HepG2 (cell line): ENCODE measurements at regions not wholly inside any gene's neighbourhood (a gene's known extent, or its start where the extent isn't known, plus 50 kb on each side); places are given as distances from the start of the nearest gene placed in this dataset.

Source experiments
- ATAC-seq: fragments of 200-7000 bp; cut with Tn5 transposase; 3 replicates; pipeline ENCODE4 v1.9.1; 2020; ENCODE audit warnings: mild to moderate bottlenecking, moderate library complexity
- BruUV-seq: library from RNA; stranded (reverse); fragments of 400-500 nt; replicated peaks from 2 replicates; lab custom pipeline; 2021; lab: Mats Ljungman, UMichigan
- CTCF ChIA-PET: fragments of 300-600 bp; formaldehyde crosslinking; extraction: SDS; loops from one replicate; lab custom pipeline; 2021; ENCODE audit warnings: low total read pairs, inconsistent platforms, low intra/inter-chr PET ratio; lab: Yijun Ruan, JAX
- POLR2A ChIA-PET: fragments of 350-600 bp; sonication (Branson Sonifier 250); formaldehyde crosslinking; loops from one replicate; lab custom pipeline; 2020; ENCODE audit warnings: antibody characterized with exemption, inconsistent platforms; lab: Yijun Ruan, JAX
- DNase-seq: peaks from one replicate; pipeline ENCODE4 v3.0.0-alpha.2; 2015; ENCODE audit warnings: low spot score
- FAIRE-seq: peaks from 3 replicates; lab custom pipeline; 2011; peaks lifted over from hg19 to GRCh38; lab: Jason Lieb, UNC
- H2AFZ ChIP-seq: one replicate; pipeline ENCODE4 v1.6.1; 2011; ENCODE audit warnings: low read length, inconsistent platforms
- H3K27ac ChIP-seq: fragments of 300-600 bp; 3 replicates; pipeline ENCODE4 v1.8.0; 2011; ENCODE audit warnings: mixed run types, mild to moderate bottlenecking, mixed read lengths, low read length, inconsistent platforms; ENCODE audit not compliant: insufficient read depth; ENCODE audit errors: extremely low read length
- H3K27me3 ChIP-seq, 2 experiments: fragments of 200-600 bp in 1 of 2; 2 replicates in 1 of 2; 3 replicates in 1 of 2; pipeline versions ENCODE4 v1.6.0 to v1.8.0; 2011; ENCODE audit warnings: low read length in 2 of 2, mild to moderate bottlenecking in 2 of 2, moderate library complexity in 2 of 2, inconsistent platforms in 1 of 2; ENCODE audit not compliant: insufficient read depth in 2 of 2, control insufficient read depth in 1 of 2
- H3K36me3 ChIP-seq, 2 experiments: fragments of 200-600 bp in 1 of 2; replicated peaks in 1 of 2; 2 replicates in 1 of 2; 3 replicates in 1 of 2; pipeline versions ENCODE4 v1.5.1 to v1.8.0; 2011; ENCODE audit warnings: low read length in 2 of 2, inconsistent platforms in 1 of 2; ENCODE audit not compliant: insufficient read depth in 2 of 2, control insufficient read depth in 1 of 2
- H3K4me1 ChIP-seq: 2 replicates; pipeline ENCODE4 v1.5.1; 2012; ENCODE audit warnings: low read length, inconsistent platforms; ENCODE audit not compliant: insufficient read depth
- H3K4me2 ChIP-seq: 2 replicates; pipeline ENCODE4 v1.6.0; 2011; ENCODE audit warnings: low read depth, low read length, inconsistent platforms
- H3K4me3 ChIP-seq, 3 experiments: fragments of 200-600 bp in 1 of 3; sonication (generic), shearing (Covaris generic) in 1 of 3; replicated peaks in 1 of 3; 2 replicates each; pipeline ENCODE4 v1.5.1; 2011 to 2016; ENCODE audit warnings: low read length in 3 of 3, inconsistent platforms in 2 of 3, low read depth in 2 of 3, mild to moderate bottlenecking in 2 of 3, control low read depth in 1 of 3, mixed read lengths in 1 of 3; ENCODE audit not compliant: insufficient read depth in 1 of 3
- H3K79me2 ChIP-seq: one replicate; pipeline ENCODE4 v1.6.1; 2011; ENCODE audit warnings: low read length, inconsistent platforms; ENCODE audit not compliant: insufficient read depth
- H3K9ac ChIP-seq: 2 replicates; pipeline ENCODE4 v1.6.0; 2011; ENCODE audit warnings: mild to moderate bottlenecking, low read depth, low read length, inconsistent platforms; ENCODE audit not compliant: insufficient read depth
- H3K9me3 ChIP-seq: 2 replicates; pipeline ENCODE4 v1.5.1; 2012; ENCODE audit warnings: mild to moderate bottlenecking, low read length
- H4K20me1 ChIP-seq: 2 replicates; pipeline ENCODE4 v1.6.0; 2011; ENCODE audit warnings: inconsistent platforms, mild to moderate bottlenecking, low read length, moderate library complexity; ENCODE audit not compliant: insufficient read depth
- NPAS2 ChIP-seq: sonication (generic); formaldehyde crosslinking; IDR thresholded peaks from 2 replicates; pipeline ENCODE4 v1.8.0; 2022; ENCODE audit warnings: mild to moderate bottlenecking, missing genetic modification reagents, borderline replicate concordance
- PHF8 ChIP-seq: sonication (generic); formaldehyde crosslinking; IDR thresholded peaks from 2 replicates; pipeline ENCODE4 v1.5.0; 2020; ENCODE audit warnings: missing genetic modification reagents
- PRDM10 ChIP-seq: sonication (generic); formaldehyde crosslinking; IDR thresholded peaks from 2 replicates; pipeline ENCODE4 v1.4.0; 2020; ENCODE audit warnings: low read depth, missing genetic modification reagents
- RAD21 ChIP-seq: fragments of 450-650 bp; formaldehyde crosslinking; IDR thresholded peaks from 2 replicates; pipeline ENCODE4 v1.5.0; 2020; ENCODE audit warnings: mild to moderate bottlenecking
- RBM39 ChIP-seq: fragments of 200-400 bp; formaldehyde crosslinking; IDR thresholded peaks from one replicate; pipeline ENCODE4 v1.6.1; 2018; ENCODE audit warnings: antibody characterized with exemption, mild to moderate bottlenecking, low read depth, low read length; ENCODE audit not compliant: poor library complexity, severe bottlenecking
- RXRB ChIP-seq: IDR thresholded peaks from 2 replicates; pipeline ENCODE4 v1.6.1; 2016; ENCODE audit warnings: borderline replicate concordance, missing genetic modification reagents, missing compliant biosample characterization
- TBX2 ChIP-seq: sonication (generic); formaldehyde crosslinking; IDR thresholded peaks from 2 replicates; pipeline ENCODE4 v1.5.0; 2020; ENCODE audit warnings: missing genetic modification reagents, mild to moderate bottlenecking, borderline replicate concordance
- ZFP36 ChIP-seq: fragments of 150-350 bp; IDR thresholded peaks from 2 replicates; pipeline ENCODE4 v1.6.1; 2018; ENCODE audit warnings: borderline replicate concordance, low read length, low read depth; ENCODE audit not compliant: partially characterized antibody
- ZNF33B ChIP-seq: sonication (generic); formaldehyde crosslinking; IDR thresholded peaks from 2 replicates; pipeline ENCODE4 v1.5.1; 2020; ENCODE audit warnings: mild to moderate bottlenecking, missing genetic modification reagents
- ZNF503 ChIP-seq: sonication (generic); formaldehyde crosslinking; IDR thresholded peaks from 2 replicates; pipeline ENCODE4 v1.4.0; 2020; ENCODE audit warnings: missing genetic modification reagents
- ZNF576 ChIP-seq: sonication (generic); formaldehyde crosslinking; IDR thresholded peaks from 2 replicates; pipeline ENCODE4 v1.4.0; 2020; ENCODE audit warnings: mild to moderate bottlenecking, missing genetic modification reagents
- ZNF615 ChIP-seq: sonication (generic); formaldehyde crosslinking; IDR thresholded peaks from 2 replicates; pipeline ENCODE4 v1.5.0; 2020; ENCODE audit warnings: mild to moderate bottlenecking, missing genetic modification reagents, borderline replicate concordance
- WGBS: methylation state at CpG from one replicate; pipeline ENCODE4 v1.1.6; 2017; ENCODE audit warnings: low lambda C conversion rate; 5-methylcytosine and 5-hydroxymethylcytosine counted together
- in situ Hi-C: cut with HindIII; loops from 2 replicates; pipeline ENCODE4 v1.10.0; 2017; ENCODE audit warnings: low pct_unique_long_range_greater_than_20kb; ENCODE audit not compliant: extremely low pct_ligation_motif_present
- intact Hi-C: fragments of 100-400 bp; cut with micrococcal nuclease; formaldehyde crosslinking; loops from one replicate; pipeline ENCODE4 v1.10.0; 2022; ENCODE audit not compliant: unreplicated experiment
- TF ChIP-seq, protein P1 (sequence below): sonication (generic); formaldehyde crosslinking; IDR thresholded peaks from 2 replicates; pipeline ENCODE4 v1.4.0; 2020; ENCODE audit warnings: mild to moderate bottlenecking, missing genetic modification reagents
- TF ChIP-seq, protein P2 (sequence below): conservative IDR thresholded peaks from 2 replicates; pipeline ENCODE4 v1.6.1; 2018; ENCODE audit warnings: missing genetic modification reagents

- Histone ChIP-seq H3K27ac (no peak overlapping the region), H4K20me1 (no peaks in the 10 kb centered on the region), H3K36me3 (no peaks in the 10 kb centered on the region)
- TF ChIP-seq, protein P1, sequence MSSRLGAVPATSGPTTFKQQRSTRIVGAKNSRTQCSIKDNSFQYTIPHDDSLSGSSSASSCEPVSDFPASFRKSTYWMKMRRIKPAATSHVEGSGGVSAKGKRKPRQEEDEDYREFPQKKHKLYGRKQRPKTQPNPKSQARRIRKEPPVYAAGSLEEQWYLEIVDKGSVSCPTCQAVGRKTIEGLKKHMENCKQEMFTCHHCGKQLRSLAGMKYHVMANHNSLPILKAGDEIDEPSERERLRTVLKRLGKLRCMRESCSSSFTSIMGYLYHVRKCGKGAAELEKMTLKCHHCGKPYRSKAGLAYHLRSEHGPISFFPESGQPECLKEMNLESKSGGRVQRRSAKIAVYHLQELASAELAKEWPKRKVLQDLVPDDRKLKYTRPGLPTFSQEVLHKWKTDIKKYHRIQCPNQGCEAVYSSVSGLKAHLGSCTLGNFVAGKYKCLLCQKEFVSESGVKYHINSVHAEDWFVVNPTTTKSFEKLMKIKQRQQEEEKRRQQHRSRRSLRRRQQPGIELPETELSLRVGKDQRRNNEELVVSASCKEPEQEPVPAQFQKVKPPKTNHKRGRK (CRISPR knock-in tag): no peak
- TF ChIP-seq RXRB (CRISPR knock-in tag) (no peak), TBX2 (CRISPR knock-in tag) (no peak), ZNF576 (CRISPR knock-in tag) (no peak), PHF8 (no peak), RAD21 (CRISPR knock-in tag) (no peak), ZNF33B (CRISPR knock-in tag) (no peak), PRDM10 (CRISPR knock-in tag) (no peak), ZNF615 (no peak), ZNF503 (no peak), NPAS2 (no peak), ZFP36 (no peak), RBM39 (no peak)
- TF ChIP-seq, protein P2, sequence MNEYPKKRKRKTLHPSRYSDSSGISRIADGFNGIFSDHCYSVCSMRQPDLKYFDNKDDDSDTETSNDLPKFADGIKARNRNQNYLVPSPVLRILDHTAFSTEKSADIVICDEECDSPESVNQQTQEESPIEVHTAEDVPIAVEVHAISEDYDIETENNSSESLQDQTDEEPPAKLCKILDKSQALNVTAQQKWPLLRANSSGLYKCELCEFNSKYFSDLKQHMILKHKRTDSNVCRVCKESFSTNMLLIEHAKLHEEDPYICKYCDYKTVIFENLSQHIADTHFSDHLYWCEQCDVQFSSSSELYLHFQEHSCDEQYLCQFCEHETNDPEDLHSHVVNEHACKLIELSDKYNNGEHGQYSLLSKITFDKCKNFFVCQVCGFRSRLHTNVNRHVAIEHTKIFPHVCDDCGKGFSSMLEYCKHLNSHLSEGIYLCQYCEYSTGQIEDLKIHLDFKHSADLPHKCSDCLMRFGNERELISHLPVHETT (CRISPR knock-in tag): no peak
- TF ChIP-seq, all 625 proteins: peak for 0
- H3K9ac ChIP-seq: no peak overlapping the region
- H2AFZ ChIP-seq: no peak overlapping the region
- under 1% methylated on average over 3 of the region's 3 CpGs for WGBS
- H3K79me2 ChIP-seq: no peaks in the 10 kb centered on the region
- no TSS peak for BruUV-seq
- H3K9me3 ChIP-seq: no peaks in the 10 kb centered on the region
- ChIA-PET CTCF (no interaction called here), POLR2A (no interaction called here)
- H3K27me3 ChIP-seq: no peaks in the 10 kb centered on the region
- H3K4me2 ChIP-seq: no peak overlapping the region
- intact Hi-C loops (no loop called here), in situ Hi-C loops (no loop called here)
- H3K4me3 ChIP-seq: no peak overlapping the region
- peaks cover 6% of the 10 kb centered on the region; the same call in 1 of the 2 replicates for H3K4me1 ChIP-seq
- no peak for ATAC-seq
- no peak for DNase-seq
- no peak for FAIRE-seq
Observed at GRCh38 chr21:16074950-16075489, 345.2 kb downstream of the USP25 start.
